Neural cell (in vitro differentiated cells): ENCODE measurements at regions not wholly inside any gene's neighbourhood (a gene's known extent, or its start where the extent isn't known, plus 50 kb on each side); places are given as distances from the start of the nearest gene placed in this dataset.

Source experiments
- H2AFZ ChIP-seq: fragments of 200-600, 300-800 bp; sonication (generic), shearing (Covaris generic); 2 replicates; pipeline ENCODE4 v1.6.0; 2014; ENCODE audit warnings: low read depth, mild to moderate bottlenecking, antibody characterized with exemption, low read length, moderate library complexity
- H3F3A ChIP-seq: fragments of 200-600 bp; shearing (Covaris generic); 2 replicates; pipeline ENCODE4 v1.6.1; 2016; ENCODE audit warnings: mild to moderate bottlenecking, moderate library complexity, mixed read lengths, antibody characterized with exemption, low read length; ENCODE audit not compliant: insufficient read depth, poor library complexity, severe bottlenecking
- H3K27ac ChIP-seq: fragments of 200-600, 300-800 bp; sonication (generic), shearing (Covaris generic); 2 replicates; pipeline ENCODE4 v1.5.1; 2014; ENCODE audit warnings: mild to moderate bottlenecking, low read length, moderate library complexity
- H3K27me3 ChIP-seq: fragments of 300-800, 200-600 bp; sonication (generic), shearing (Covaris generic); 2 replicates; pipeline ENCODE4 v1.6.0; 2014; ENCODE audit warnings: mild to moderate bottlenecking, low read depth, low read length, moderate library complexity; ENCODE audit not compliant: insufficient read depth
- H3K36me3 ChIP-seq: fragments of 300-800, 200-600 bp; sonication (generic), shearing (Covaris generic); 2 replicates; pipeline ENCODE4 v1.5.1; 2014; ENCODE audit warnings: mild to moderate bottlenecking, antibody characterized with exemption, low read length, moderate library complexity; ENCODE audit not compliant: insufficient read depth
- H3K4me2 ChIP-seq: fragments of 300-800, 200-600 bp; sonication (generic), shearing (Covaris generic); 2 replicates; pipeline ENCODE4 v1.6.0; 2014; ENCODE audit warnings: mild to moderate bottlenecking, low read length
- H3K4me3 ChIP-seq: fragments of 300-800, 200-600 bp; sonication (generic), shearing (Covaris generic); 2 replicates; pipeline ENCODE4 v1.5.1; 2014; ENCODE audit warnings: mild to moderate bottlenecking, low read length, moderate library complexity
- H3K79me2 ChIP-seq: fragments of 200-600 bp; shearing (Covaris generic); replicated peaks from 2 replicates; pipeline ENCODE4 v1.6.0; 2014; ENCODE audit warnings: mild to moderate bottlenecking, low read length, moderate library complexity; ENCODE audit not compliant: insufficient read depth
- H3K9ac ChIP-seq: fragments of 300-800, 200-600 bp; sonication (generic), shearing (Covaris generic); 2 replicates; pipeline ENCODE4 v1.6.1; 2016; ENCODE audit warnings: mild to moderate bottlenecking, low read length, mixed read lengths
- H3K9me2 ChIP-seq: fragments of 200-600 bp; shearing (Covaris generic); 2 replicates; pipeline ENCODE4 v1.6.1; 2016; ENCODE audit warnings: mild to moderate bottlenecking, low read length, mixed read lengths; ENCODE audit not compliant: insufficient read depth
- H3K9me3 ChIP-seq: fragments of 200-600, 300-800 bp; sonication (generic), shearing (Covaris generic); 2 replicates; pipeline ENCODE4 v1.6.1; 2016; ENCODE audit warnings: mild to moderate bottlenecking, mixed run types, low read length, moderate library complexity, mixed read lengths
- H4K20me1 ChIP-seq: fragments of 200-600 bp; shearing (Covaris generic); 2 replicates; pipeline ENCODE4 v1.6.1; 2016; ENCODE audit warnings: mild to moderate bottlenecking, mixed run types; ENCODE audit not compliant: insufficient read depth
- CTCF ChIP-seq: fragments of 450-650 bp; IDR thresholded peaks from 2 replicates; pipeline ENCODE4 v1.5.1; 2014; ENCODE audit warnings: antibody characterized with exemption, mild to moderate bottlenecking, moderate library complexity; ENCODE audit not compliant: poor library complexity, severe bottlenecking
- EP300 ChIP-seq: fragments of 450-650 bp; conservative IDR thresholded peaks from 2 replicates; pipeline ENCODE4 v1.6.1; 2014; ENCODE audit warnings: antibody characterized with exemption, mild to moderate bottlenecking, moderate library complexity; ENCODE audit not compliant: poor library complexity, severe bottlenecking
- EZH2 ChIP-seq: fragments of 200-600, 300-800 bp; shearing (Covaris generic), sonication (generic); IDR thresholded peaks from 2 replicates; pipeline ENCODE4 v1.6.1; 2014; ENCODE audit warnings: antibody characterized with exemption, low read length, borderline replicate concordance, mild to moderate bottlenecking; ENCODE audit not compliant: insufficient read depth, poor library complexity, severe bottlenecking
- MXI1 ChIP-seq: fragments of 450-650 bp; conservative IDR thresholded peaks from 2 replicates; pipeline ENCODE4 v1.6.1; 2014; ENCODE audit warnings: antibody characterized with exemption, mild to moderate bottlenecking; ENCODE audit not compliant: poor library complexity, severe bottlenecking
- POLR2AphosphoS5 ChIP-seq: IDR thresholded peaks from 2 replicates; pipeline ENCODE4 v1.6.1; 2012
- RAD21 ChIP-seq: fragments of 450-650 bp; conservative IDR thresholded peaks from 2 replicates; pipeline ENCODE4 v1.6.1; 2014; ENCODE audit warnings: antibody characterized with exemption, mild to moderate bottlenecking, moderate library complexity
- REST ChIP-seq: IDR thresholded peaks from 2 replicates; pipeline ENCODE4 v1.6.1; 2012; ENCODE audit warnings: borderline replicate concordance
- SMC3 ChIP-seq: fragments of 450-650 bp; conservative IDR thresholded peaks from 2 replicates; pipeline ENCODE4 v1.6.1; 2014; ENCODE audit warnings: antibody characterized with exemption, mild to moderate bottlenecking, moderate library complexity; ENCODE audit not compliant: poor library complexity
- TAF1 ChIP-seq: IDR thresholded peaks from 2 replicates; pipeline ENCODE4 v1.6.1; 2012; ENCODE audit warnings: low read depth

- no peaks in the 10 kb centered on the region for H3K36me3 ChIP-seq
- no peaks in the 10 kb centered on the region for H3K9me2 ChIP-seq
- no peaks in the 10 kb centered on the region for H3K9me3 ChIP-seq
- H4K20me1 ChIP-seq: no peaks in the 10 kb centered on the region
- no peak overlapping the region for H2AFZ ChIP-seq
- TF ChIP-seq MXI1: no peak
- no peak for TF ChIP-seq RAD21
- no peak for TF ChIP-seq TAF1
- TF ChIP-seq REST: no peak
- TF ChIP-seq EZH2: no peak
- TF ChIP-seq EP300: no peak
- TF ChIP-seq SMC3: no peak
- no peak for TF ChIP-seq CTCF
- TF ChIP-seq POLR2AphosphoS5: no peak
- no peak overlapping the region for H3K4me3 ChIP-seq
- no peak overlapping the region for H3K4me2 ChIP-seq
- no peaks in the 10 kb centered on the region for H3F3A ChIP-seq
- H3K27me3 ChIP-seq: no peaks in the 10 kb centered on the region
- no peaks in the 10 kb centered on the region for H3K79me2 ChIP-seq
- H3K27ac ChIP-seq: no peak overlapping the region
- H3K9ac ChIP-seq: no peak overlapping the region
Observed at GRCh38 chr21:20720623-20721022, 277.6 kb upstream of the NCAM2 start.

GRCh38 chr21:20721151-20721550 is 277.1 kb upstream of the NCAM2 start:
- Histone ChIP-seq H3K27me3 (no peaks in the 10 kb centered on the region), H3K9me3 (no peaks in the 10 kb centered on the region), H3K36me3 (no peaks in the 10 kb centered on the region), H3K4me3 (no peak overlapping the region), H3K4me2 (no peak overlapping the region), H3F3A (no peaks in the 10 kb centered on the region), H3K79me2 (no peaks in the 10 kb centered on the region), H3K9ac (no peak overlapping the region), H2AFZ (no peak overlapping the region), H3K9me2 (no peaks in the 10 kb centered on the region), H3K27ac (no peak overlapping the region), H4K20me1 (no peaks in the 10 kb centered on the region)
- TF ChIP-seq TAF1 (no peak), CTCF (no peak), MXI1 (no peak), RAD21 (no peak), EZH2 (no peak)
